ENCODE measurements at regions not wholly inside any gene's neighbourhood (a gene's known extent, or its start where the extent isn't known, plus 50 kb on each side); places are given as distances from the start of the nearest gene placed in this dataset.

- DNase-seq (ENCODE audit: low read depth in 2 of 2), result no peak
These were observed 264.6 kb upstream of the PROX1 start for GRCh38 chr1:213723187-213723586.

- no peak for DNase-seq (ENCODE audit: low read depth in 2 of 2)
These were observed 262.9 kb upstream of the PROX1 start for GRCh38 chr1:213724640-213725536.

- DNase-seq (ENCODE audit: low read depth in 2 of 2), result no peak
These were observed 259.8 kb upstream of the PROX1 start for GRCh38 chr1:213727853-213728592.

GRCh38 chr1:213728593-213729536, 258.9 kb upstream of the PROX1 start:
- DNase-seq (ENCODE audit: low read depth in 2 of 2), result no peak

- no peak for DNase-seq (ENCODE audit: low read depth in 2 of 2)
These were observed 254.1 kb upstream of the PROX1 start for GRCh38 chr1:213733705-213734104.

GRCh38 chr1:213737398-213738035, 250.3 kb upstream of the PROX1 start:
- DNase-seq (ENCODE audit: low read depth in 2 of 2), result no peak

- no peak for DNase-seq (ENCODE audit: low read depth in 2 of 2)
These were observed 249.1 kb upstream of the PROX1 start for GRCh38 chr1:213738658-213739057.

- DNase-seq (ENCODE audit: low read depth in 2 of 2), result no peak
These were observed 244.8 kb upstream of the PROX1 start for GRCh38 chr1:213742992-213743391.

GRCh38 chr1:213744780-213745179, 243.0 kb upstream of the PROX1 start:
- no peak for DNase-seq (ENCODE audit: low read depth in 2 of 2)

- DNase-seq (ENCODE audit: low read depth in 2 of 2), result no peak
These were observed 242.3 kb upstream of the PROX1 start for GRCh38 chr1:213745451-213745850.

GRCh38 chr1:213749558-213749957, 238.2 kb upstream of the PROX1 start:
- DNase-seq (ENCODE audit: low read depth in 2 of 2), result no peak

GRCh38 chr1:213750231-213751063, 237.3 kb upstream of the PROX1 start:
- DNase-seq (ENCODE audit: low read depth in 2 of 2), result no peak

GRCh38 chr1:213751064-213751397, 236.7 kb upstream of the PROX1 start:
- no peak for DNase-seq (ENCODE audit: low read depth in 2 of 2)

GRCh38 chr1:213759359-213760181, 228.2 kb upstream of the PROX1 start:
- DNase-seq (ENCODE audit: low read depth in 2 of 2), result no peak

GRCh38 chr1:213761845-213762407, 225.8 kb upstream of the PROX1 start:
- DNase-seq (ENCODE audit: low read depth in 2 of 2), result peak; percentile 2 to 4

- no peak for DNase-seq (ENCODE audit: low read depth in 2 of 2)
These were observed 220.1 kb upstream of the PROX1 start for GRCh38 chr1:213767683-213768082.

- DNase-seq (ENCODE audit: low read depth in 2 of 2), result no peak
These were observed 215.4 kb upstream of the PROX1 start for GRCh38 chr1:213772128-213773063.

- no peak for DNase-seq (ENCODE audit: low read depth in 2 of 2)
These were observed 213.8 kb upstream of the PROX1 start for GRCh38 chr1:213773975-213774374.
